ENCODE measurements at regions not wholly inside any gene's neighbourhood (a gene's known extent, or its start where the extent isn't known, plus 50 kb on each side); places are given as distances from the start of the nearest gene placed in this dataset.
A peak's percentile ranks its signal among the peaks of the same experiment; 100 is the strongest.

DNA sequence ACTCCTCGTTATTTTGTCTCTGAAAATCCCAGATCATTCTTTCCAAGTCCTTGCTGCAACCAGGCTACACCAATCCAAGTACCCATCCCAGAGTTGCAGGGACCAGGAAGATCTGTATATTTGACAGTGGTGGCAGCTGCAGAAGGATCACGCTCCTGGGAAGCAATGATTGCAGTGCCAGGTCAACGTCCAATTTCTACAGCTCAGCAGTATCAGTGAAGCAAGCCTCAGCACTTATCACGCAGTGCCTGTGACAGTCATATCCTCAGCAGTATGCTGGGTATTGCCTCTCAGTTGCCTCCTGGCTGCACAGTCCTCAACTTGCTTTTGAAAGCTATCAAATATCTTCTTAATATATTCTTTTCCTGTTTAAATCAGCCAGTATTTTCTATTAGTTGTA is 66.7 kb downstream of the BARHL2 start:
- in situ Hi-C loops (cut with HindIII; ENCODE audit: low pct_unique_long_range_greater_than_20kb, low sequenced_read_pairs) = no loop called here
- DNase-seq (ENCODE audit: low read depth, low spot score) = no peak

DNA sequence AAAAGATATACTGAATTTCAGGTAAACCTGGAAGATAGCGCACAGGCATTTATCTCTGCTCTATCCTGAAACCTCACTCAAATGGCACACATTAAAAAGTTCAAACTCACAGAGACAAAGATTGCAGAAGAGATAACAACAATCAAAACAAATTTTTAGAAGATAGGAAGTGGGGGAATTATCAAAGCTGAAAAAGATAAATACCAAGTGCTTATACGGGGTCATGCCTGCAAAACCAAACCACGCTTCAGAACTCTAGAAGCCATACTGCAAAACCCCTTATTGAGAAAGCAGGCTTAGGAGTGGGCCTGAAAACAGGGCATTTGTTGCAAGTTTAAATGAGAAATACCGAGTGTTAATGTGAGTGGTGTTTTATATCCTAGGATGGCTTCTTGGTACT is 76.8 kb downstream of the BARHL2 start:
- DNase-seq (ENCODE audit: low read depth, low spot score) = no peak
- in situ Hi-C loops (cut with HindIII; ENCODE audit: low pct_unique_long_range_greater_than_20kb, low sequenced_read_pairs) = no loop called here

DNA sequence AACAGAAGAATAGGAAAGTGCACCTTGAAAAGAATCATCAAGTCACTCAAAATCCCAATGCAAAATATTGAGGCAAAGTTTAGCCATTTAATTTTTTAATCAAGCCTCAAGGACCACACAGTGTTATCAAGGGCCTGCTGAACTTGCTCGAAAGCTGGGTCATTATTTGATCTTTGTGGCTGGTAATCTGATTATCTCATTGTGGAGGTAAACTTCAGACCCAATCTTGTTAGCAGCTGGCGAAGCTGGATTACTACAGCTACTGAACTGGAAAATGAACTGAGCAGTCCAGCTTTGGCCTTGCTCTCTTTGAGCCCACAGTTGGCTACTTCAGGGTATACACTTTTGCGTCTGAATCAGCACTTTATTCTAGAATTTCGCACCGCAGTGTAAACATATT is 94.4 kb downstream of the BARHL2 start:
- in situ Hi-C loops (cut with HindIII; ENCODE audit: low pct_unique_long_range_greater_than_20kb, low sequenced_read_pairs) = no loop called here
- DNase-seq (ENCODE audit: low read depth, low spot score) = no peak

GRCh38 chr1:90621986-90622385 is 95.1 kb downstream of the BARHL2 start:
- in situ Hi-C loops (cut with HindIII; ENCODE audit: low pct_unique_long_range_greater_than_20kb, low sequenced_read_pairs) = no loop called here

DNA sequence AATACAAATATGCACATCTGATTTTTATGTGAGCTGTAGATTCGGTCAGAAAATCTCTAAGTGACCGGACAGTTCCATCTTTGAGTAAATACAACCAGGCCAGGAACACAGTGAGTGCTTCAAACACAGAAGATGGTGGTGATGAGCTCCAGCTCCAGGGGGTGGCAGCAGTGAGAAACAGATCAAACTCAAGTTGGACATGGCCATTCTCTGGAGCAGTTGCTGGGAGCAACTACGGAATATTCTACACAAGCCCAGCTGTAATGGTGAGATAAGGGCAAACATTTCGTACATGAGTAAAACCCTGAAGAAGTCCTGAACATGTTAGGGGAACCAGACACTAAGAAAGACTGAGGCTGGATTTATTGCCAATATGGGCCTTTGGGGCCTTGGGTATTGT is 100.7 kb downstream of the BARHL2 start:
- DNase-seq (ENCODE audit: low read depth, low spot score) = peak; percentile 80

More at GRCh38 chr1:90621986-90622385, 95.1 kb downstream of the BARHL2 start:
- no peak for DNase-seq (ENCODE audit: low read depth, low spot score)

GRCh38 chr1:90614872-90615271 is 102.2 kb downstream of the BARHL2 start:
- peak; percentile 27 for DNase-seq (ENCODE audit: low read depth, low spot score)
- in situ Hi-C loops (cut with HindIII; ENCODE audit: low pct_unique_long_range_greater_than_20kb, low sequenced_read_pairs) = no loop called here

More for the DNA sequence above, 100.7 kb downstream of the BARHL2 start:
- in situ Hi-C loops (cut with HindIII; ENCODE audit: low pct_unique_long_range_greater_than_20kb, low sequenced_read_pairs) = no loop called here

GRCh38 chr1:90613371-90613770 is 103.7 kb downstream of the BARHL2 start:
- no peak for DNase-seq (ENCODE audit: low read depth, low spot score)

GRCh38 chr1:90612033-90612432 is 105.1 kb downstream of the BARHL2 start:
- in situ Hi-C loops (cut with HindIII; ENCODE audit: low pct_unique_long_range_greater_than_20kb, low sequenced_read_pairs) = no loop called here
- DNase-seq (ENCODE audit: low read depth, low spot score) = no peak

More at GRCh38 chr1:90613371-90613770, 103.7 kb downstream of the BARHL2 start:
- in situ Hi-C loops (cut with HindIII; ENCODE audit: low pct_unique_long_range_greater_than_20kb, low sequenced_read_pairs) = no loop called here

DNA sequence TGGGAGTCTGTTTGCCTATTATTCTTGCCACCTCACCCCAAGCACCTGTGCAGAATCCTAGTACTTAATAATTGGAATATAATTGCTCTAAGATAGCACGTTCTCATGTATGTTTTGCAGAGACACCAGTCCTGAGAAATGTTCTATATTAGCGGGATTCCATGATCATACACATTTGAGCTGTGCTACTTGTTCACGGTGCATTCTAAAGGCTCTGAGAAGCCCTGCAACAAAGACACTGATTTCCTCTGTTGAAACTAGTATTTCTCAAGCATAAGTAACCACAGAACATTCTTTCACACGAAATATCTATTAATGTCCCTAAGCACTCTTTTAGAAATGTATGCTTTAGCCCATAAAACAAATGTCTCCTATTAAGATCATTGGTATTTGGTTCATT is 109.4 kb downstream of the BARHL2 start:
- in situ Hi-C loops (cut with HindIII; ENCODE audit: low pct_unique_long_range_greater_than_20kb, low sequenced_read_pairs) = no loop called here

GRCh38 chr1:90605070-90605469 is 112.0 kb downstream of the BARHL2 start:
- DNase-seq (ENCODE audit: low read depth, low spot score) = no peak
- in situ Hi-C loops (cut with HindIII; ENCODE audit: low pct_unique_long_range_greater_than_20kb, low sequenced_read_pairs) = no loop called here

More for the DNA sequence above, 109.4 kb downstream of the BARHL2 start:
- no peak for DNase-seq (ENCODE audit: low read depth, low spot score)

DNA sequence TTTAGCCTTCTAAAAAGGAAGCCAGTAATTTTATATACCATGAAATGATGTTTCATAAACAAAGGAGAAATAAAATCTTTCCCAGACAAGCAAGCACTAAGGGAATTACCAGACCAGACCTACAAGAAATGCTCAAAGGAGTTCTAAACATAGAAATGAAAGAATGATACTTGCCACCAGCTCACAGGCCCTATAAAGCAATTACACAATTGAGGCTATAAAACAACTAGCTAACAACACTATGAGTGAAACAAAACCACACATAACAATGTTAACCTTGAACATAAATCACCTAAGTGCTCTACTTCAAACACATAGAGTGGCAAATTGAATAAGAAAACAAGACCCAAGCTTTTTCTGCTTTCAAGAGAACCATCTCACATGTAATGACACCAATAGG is 123.8 kb downstream of the BARHL2 start:
- DNase-seq (ENCODE audit: low read depth, low spot score) = no peak
- in situ Hi-C loops (cut with HindIII; ENCODE audit: low pct_unique_long_range_greater_than_20kb, low sequenced_read_pairs) = no loop called here

- in situ Hi-C loops (cut with HindIII; ENCODE audit: low pct_unique_long_range_greater_than_20kb, low sequenced_read_pairs) = no loop called here
- DNase-seq (ENCODE audit: low read depth, low spot score) = peak; percentile 9
These were observed 125.1 kb downstream of the BARHL2 start for GRCh38 chr1:90591970-90592356.

DNA sequence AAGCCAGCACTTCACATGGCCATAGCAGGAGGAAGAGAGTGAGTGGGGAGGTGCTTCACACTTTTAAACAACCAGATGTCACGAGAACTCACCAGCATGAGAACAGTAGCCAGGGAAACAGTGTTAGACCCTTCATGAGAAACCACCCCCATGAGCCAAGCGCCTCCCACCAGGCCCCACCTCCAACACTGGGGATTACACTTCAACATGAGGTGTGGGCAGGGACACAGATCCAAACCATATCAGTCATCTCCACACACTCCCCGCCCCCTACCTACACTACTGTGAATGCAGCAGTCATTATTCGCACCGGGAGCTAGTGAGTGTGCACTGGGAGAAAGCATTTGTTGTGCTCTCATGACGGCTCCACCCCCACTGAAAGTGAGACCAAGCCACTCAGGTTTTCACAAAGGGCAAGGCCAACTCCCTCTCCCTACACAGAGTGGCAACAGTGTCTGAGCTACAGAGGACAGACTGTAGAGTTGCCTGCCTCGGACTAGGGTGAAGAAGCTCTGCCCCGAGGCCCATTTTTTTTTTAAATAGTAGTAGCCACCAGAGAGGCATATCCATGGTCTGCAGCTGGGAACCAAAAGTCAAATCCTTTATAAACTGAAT is 125.6 kb downstream of the BARHL2 start:
- DNase-seq (ENCODE audit: low read depth, low spot score) = no peak
- in situ Hi-C loops (cut with HindIII; ENCODE audit: low pct_unique_long_range_greater_than_20kb, low sequenced_read_pairs) = no loop called here

GRCh38 chr1:90580176-90580575 is 136.9 kb downstream of the BARHL2 start:
- in situ Hi-C loops (cut with HindIII; ENCODE audit: low pct_unique_long_range_greater_than_20kb, low sequenced_read_pairs) = no loop called here
- no peak for DNase-seq (ENCODE audit: low read depth, low spot score)

DNA sequence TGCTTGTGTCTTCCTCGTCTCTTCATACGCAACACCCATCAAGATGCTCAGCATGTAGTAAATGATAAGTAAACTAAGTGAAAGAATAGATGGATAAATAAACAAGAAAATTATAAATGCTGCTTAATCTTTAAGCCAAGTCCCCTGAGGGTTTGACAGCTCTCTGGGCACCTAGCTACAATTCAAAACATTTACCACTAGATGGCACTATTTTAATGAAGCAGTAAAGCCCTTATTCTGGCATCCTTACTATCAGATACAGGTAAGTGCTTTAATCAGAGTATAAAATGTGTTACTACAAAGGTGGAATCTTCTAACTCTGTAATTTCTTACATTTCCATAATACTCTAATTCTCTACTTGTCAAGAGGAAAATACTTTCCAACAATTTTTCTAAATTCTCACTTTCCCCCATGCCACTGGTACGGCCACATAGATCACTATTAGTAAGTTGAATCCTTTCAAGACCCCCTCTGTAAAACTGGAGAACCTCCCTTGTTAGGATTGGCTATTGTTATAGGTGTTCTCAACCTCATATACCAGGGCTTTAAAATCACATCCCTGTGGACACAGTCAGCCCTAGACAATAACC is 137.8 kb downstream of the BARHL2 start:
- DNase-seq (ENCODE audit: low read depth, low spot score) = peak; percentile 52
- in situ Hi-C loops (cut with HindIII; ENCODE audit: low pct_unique_long_range_greater_than_20kb, low sequenced_read_pairs) = no loop called here

DNA sequence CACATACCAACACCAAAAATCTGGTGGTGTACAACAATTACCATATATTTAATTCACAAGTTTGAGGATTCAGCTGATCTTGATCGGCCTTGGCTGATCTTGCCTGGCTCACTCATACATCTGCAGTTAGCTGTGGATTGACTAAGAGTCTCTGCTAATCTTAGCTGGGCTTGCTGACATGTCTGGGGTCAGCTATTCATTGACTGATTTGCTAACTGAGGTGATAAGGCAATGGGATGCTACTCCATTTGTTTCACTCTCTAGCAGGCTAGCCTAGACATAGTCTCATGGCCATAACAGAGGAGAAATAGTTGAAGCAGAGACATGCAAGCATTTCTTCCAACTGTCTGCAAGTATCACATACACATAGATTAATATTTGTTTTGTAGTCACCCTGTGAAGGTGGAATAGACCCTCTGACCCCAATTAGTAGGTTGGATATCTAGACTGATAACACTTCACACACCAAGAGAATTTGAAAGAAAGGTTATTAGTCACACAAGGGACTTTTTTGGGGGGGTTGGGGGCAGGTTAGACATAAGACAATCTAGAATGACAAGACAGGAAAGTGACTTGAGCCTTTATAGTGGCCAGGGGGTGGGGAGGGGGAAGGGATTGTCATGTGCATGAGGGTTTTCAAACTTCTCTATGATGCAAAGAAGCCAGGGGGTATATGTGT is 142.3 kb downstream of the BARHL2 start:
- no peak for DNase-seq (ENCODE audit: low read depth, low spot score)
- in situ Hi-C loops (cut with HindIII; ENCODE audit: low pct_unique_long_range_greater_than_20kb, low sequenced_read_pairs) = no loop called here

GRCh38 chr1:90573736-90574135 is 143.4 kb downstream of the BARHL2 start:
- in situ Hi-C loops (cut with HindIII; ENCODE audit: low pct_unique_long_range_greater_than_20kb, low sequenced_read_pairs) = no loop called here

GRCh38 chr1:90572446-90572845 is 144.7 kb downstream of the BARHL2 start:
- DNase-seq (ENCODE audit: low read depth, low spot score) = no peak
- in situ Hi-C loops (cut with HindIII; ENCODE audit: low pct_unique_long_range_greater_than_20kb, low sequenced_read_pairs) = no loop called here

More at GRCh38 chr1:90573736-90574135, 143.4 kb downstream of the BARHL2 start:
- no peak for DNase-seq (ENCODE audit: low read depth, low spot score)

GRCh38 chr1:90568436-90568835 is 148.7 kb downstream of the BARHL2 start:
- no peak for DNase-seq (ENCODE audit: low read depth, low spot score)
- in situ Hi-C loops (cut with HindIII; ENCODE audit: low pct_unique_long_range_greater_than_20kb, low sequenced_read_pairs) = no loop called here

All from SK-MEL-5 (cell line).